ENCODE measurements at regions not wholly inside any gene's neighbourhood (a gene's known extent, or its start where the extent isn't known, plus 50 kb on each side); places are given as distances from the start of the nearest gene placed in this dataset.

GRCh38 chr16:85366031-85366763, 246.9 kb upstream of the GSE1 start:
- TF ChIP-seq EZH2 (IDR thresholded peaks at IDR 0.05; ENCODE audit: insufficient read depth, low read length), result no peak
- TF ChIP-seq CTCF (IDR thresholded peaks at IDR 0.05; ENCODE audit: insufficient read depth, low read depth, low read length), result no peak
- FAIRE-seq, result no peak
- Histone ChIP-seq H4K20me1 (ENCODE audit: insufficient read depth, low read length) (peaks cover 75% of the 10 kb centered on the region), H3K36me3 (ENCODE audit: insufficient read depth, low read length) (no peaks in the 10 kb centered on the region), H3K79me2 (ENCODE audit: insufficient read depth, low read length) (no peaks in the 10 kb centered on the region), H3K27ac (ENCODE audit: low read depth, low read length) (no peak overlapping the region), H3K4me3 (ENCODE audit: insufficient read depth, low read depth, low read length) (no peak overlapping the region), H2AFZ (ENCODE audit: low read depth, low read length) (no peak overlapping the region), H3K4me2 (ENCODE audit: low read length) (no peak overlapping the region), H3K27me3 (ENCODE audit: insufficient read depth, low read length) (peaks cover 7% of the 10 kb centered on the region), H3K4me1 (ENCODE audit: insufficient read depth, low read length) (peaks cover 37% of the 10 kb centered on the region), H3K9ac (ENCODE audit: low read length) (no peak overlapping the region), H3K9me3 (ENCODE audit: insufficient read depth, low read depth, low read length) (no peaks in the 10 kb centered on the region)
- Mint-ChIP-seq H3K27ac (ENCODE audit: unreplicated experiment) (no peak overlapping the region), H3K4me1 (ENCODE audit: low read depth, unreplicated experiment) (peaks cover 3% of the 10 kb centered on the region), H3K4me3 (ENCODE audit: unreplicated experiment) (no peak overlapping the region), H3K9me3 (ENCODE audit: unreplicated experiment) (peaks cover 9% of the 10 kb centered on the region), H3K27me3 (ENCODE audit: low read depth, unreplicated experiment) (peaks cover 23% of the 10 kb centered on the region), H3K36me3 (ENCODE audit: low read depth, unreplicated experiment) (peaks cover 9% of the 10 kb centered on the region)
- DNase-seq (ENCODE audit: low read depth), result no peak

- H3K27ac ChIP-seq (ENCODE audit: low read depth, low read length), result no peak overlapping the region
- DNase-seq (ENCODE audit: low read depth) (no peak), FAIRE-seq (no peak)
- no peaks in the 10 kb centered on the region for H3K79me2 ChIP-seq (ENCODE audit: insufficient read depth, low read length)
- H3K4me2 ChIP-seq (ENCODE audit: low read length), result no peak overlapping the region
- H3K27me3 ChIP-seq (ENCODE audit: insufficient read depth, low read length), result peaks cover 7% of the 10 kb centered on the region
- Mint-ChIP-seq H3K36me3 (ENCODE audit: low read depth, unreplicated experiment) (peaks cover 7% of the 10 kb centered on the region), H3K4me3 (ENCODE audit: unreplicated experiment) (no peak overlapping the region), H3K27me3 (ENCODE audit: low read depth, unreplicated experiment) (peaks cover 19% of the 10 kb centered on the region), H3K4me1 (ENCODE audit: low read depth, unreplicated experiment) (peaks cover 5% of the 10 kb centered on the region), H3K9me3 (ENCODE audit: unreplicated experiment) (peaks cover 9% of the 10 kb centered on the region), H3K27ac (ENCODE audit: unreplicated experiment) (no peak overlapping the region)
- no peaks in the 10 kb centered on the region for H3K36me3 ChIP-seq (ENCODE audit: insufficient read depth, low read length)
- no peaks in the 10 kb centered on the region for H3K9me3 ChIP-seq (ENCODE audit: insufficient read depth, low read depth, low read length)
- H3K4me3 ChIP-seq (ENCODE audit: insufficient read depth, low read depth, low read length), result no peak overlapping the region
- TF ChIP-seq EZH2 (IDR thresholded peaks at IDR 0.05; ENCODE audit: insufficient read depth, low read length) (no peak), CTCF (IDR thresholded peaks at IDR 0.05; ENCODE audit: insufficient read depth, low read depth, low read length) (no peak)
- peaks cover 74% of the 10 kb centered on the region for H4K20me1 ChIP-seq (ENCODE audit: insufficient read depth, low read length)
- no peak overlapping the region for H2AFZ ChIP-seq (ENCODE audit: low read depth, low read length)
- H3K9ac ChIP-seq (ENCODE audit: low read length), result no peak overlapping the region
- H3K4me1 ChIP-seq (ENCODE audit: insufficient read depth, low read length), result peaks cover 42% of the 10 kb centered on the region
Observed at GRCh38 chr16:85367485-85367884, 245.6 kb upstream of the GSE1 start.

GRCh38 chr16:85369060-85369459, 244.1 kb upstream of the GSE1 start:
- Histone ChIP-seq H2AFZ (ENCODE audit: low read depth, low read length) (no peak overlapping the region), H3K4me1 (ENCODE audit: insufficient read depth, low read length) (peaks cover 40% of the 10 kb centered on the region), H3K27me3 (ENCODE audit: insufficient read depth, low read length) (peaks cover 7% of the 10 kb centered on the region), H3K79me2 (ENCODE audit: insufficient read depth, low read length) (peaks cover 3% of the 10 kb centered on the region), H3K36me3 (ENCODE audit: insufficient read depth, low read length) (no peaks in the 10 kb centered on the region), H3K4me3 (ENCODE audit: insufficient read depth, low read depth, low read length) (no peak overlapping the region), H4K20me1 (ENCODE audit: insufficient read depth, low read length) (peaks cover 84% of the 10 kb centered on the region), H3K27ac (ENCODE audit: low read depth, low read length) (no peak overlapping the region), H3K9ac (ENCODE audit: low read length) (no peak overlapping the region), H3K9me3 (ENCODE audit: insufficient read depth, low read depth, low read length) (no peaks in the 10 kb centered on the region), H3K4me2 (ENCODE audit: low read length) (no peak overlapping the region)
- TF ChIP-seq CTCF (IDR thresholded peaks at IDR 0.05; ENCODE audit: insufficient read depth, low read depth, low read length) (no peak), EZH2 (IDR thresholded peaks at IDR 0.05; ENCODE audit: insufficient read depth, low read length) (no peak)
- Mint-ChIP-seq H3K4me1 (ENCODE audit: low read depth, unreplicated experiment) (peaks cover 12% of the 10 kb centered on the region), H3K27ac (ENCODE audit: unreplicated experiment) (no peak overlapping the region), H3K4me3 (ENCODE audit: unreplicated experiment) (no peak overlapping the region), H3K9me3 (ENCODE audit: unreplicated experiment) (peaks cover 5% of the 10 kb centered on the region), H3K27me3 (ENCODE audit: low read depth, unreplicated experiment) (peaks cover 19% of the 10 kb centered on the region), H3K36me3 (ENCODE audit: low read depth, unreplicated experiment) (peaks cover 4% of the 10 kb centered on the region)
- no peak for FAIRE-seq
- DNase-seq (ENCODE audit: low read depth), result no peak
